ENCODE measurements at regions not wholly inside any gene's neighbourhood (a gene's known extent, or its start where the extent isn't known, plus 50 kb on each side); places are given as distances from the start of the nearest gene placed in this dataset.
"Not testable (repeated sequence)": the region's sequence is repeated elsewhere in the genome, so short reads cannot be mapped to it uniquely, and the experiment has no call there.

DNA sequence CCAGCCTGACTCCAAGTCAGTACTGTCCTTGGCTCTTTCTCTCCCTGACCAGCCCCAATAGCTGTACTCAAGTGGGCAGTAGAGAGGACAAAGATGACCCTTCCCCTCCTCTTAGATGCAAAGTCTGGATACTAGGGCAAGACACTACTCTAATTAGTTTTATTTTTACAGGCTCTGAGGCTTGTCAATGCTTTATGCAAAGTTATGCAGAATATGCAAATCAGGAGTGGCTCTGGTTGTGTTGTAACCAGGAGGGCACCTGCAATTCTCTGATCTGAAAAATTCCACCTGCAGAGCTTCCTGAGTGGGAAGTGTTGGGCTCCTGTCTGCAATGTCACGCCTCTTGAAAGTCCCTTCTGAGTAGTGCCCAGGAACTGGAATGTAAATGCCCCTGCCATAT, 201.5 kb downstream of the RGS3 start:
- DNase-seq, result no peak

DNA sequence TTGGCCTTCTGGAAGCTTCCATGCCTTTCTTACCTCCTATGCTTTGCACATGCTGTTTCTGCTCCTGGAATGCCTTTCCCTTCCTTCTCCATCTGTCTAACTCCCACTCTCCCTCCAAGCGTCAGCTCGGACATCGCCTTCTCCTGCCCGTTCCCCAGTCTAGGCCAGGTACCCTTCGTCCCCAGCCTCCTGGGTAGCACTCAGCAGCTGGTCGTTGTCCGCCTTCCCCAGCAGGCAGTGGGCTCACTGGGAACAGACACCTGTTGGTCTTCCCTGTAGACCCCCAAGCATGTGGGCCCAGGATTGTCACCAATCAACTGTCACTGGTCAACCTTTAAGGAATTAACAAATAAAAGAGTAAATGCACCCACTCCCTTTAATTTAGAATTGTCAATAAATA, 202.2 kb downstream of the RGS3 start:
- no peak for DNase-seq

DNA sequence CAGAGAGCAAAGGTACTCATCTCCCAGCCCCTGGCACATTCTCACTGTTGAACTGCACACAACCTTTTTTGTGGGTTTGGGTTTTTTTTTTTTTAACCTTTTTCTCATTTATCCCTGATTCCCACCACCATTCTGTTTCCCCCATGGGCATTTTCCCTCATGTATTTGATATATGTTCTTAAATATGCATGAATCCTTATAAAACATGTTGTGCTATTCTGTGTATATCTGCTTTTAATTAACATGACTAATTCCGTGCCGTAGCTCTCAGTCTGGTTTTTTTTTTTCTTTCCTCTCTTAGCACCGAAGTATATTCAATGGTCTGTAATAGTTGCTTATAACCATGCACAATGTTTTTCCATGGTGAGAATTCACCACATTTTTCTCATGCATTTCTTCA, 204.5 kb downstream of the RGS3 start:
- DNase-seq, result no peak

DNA sequence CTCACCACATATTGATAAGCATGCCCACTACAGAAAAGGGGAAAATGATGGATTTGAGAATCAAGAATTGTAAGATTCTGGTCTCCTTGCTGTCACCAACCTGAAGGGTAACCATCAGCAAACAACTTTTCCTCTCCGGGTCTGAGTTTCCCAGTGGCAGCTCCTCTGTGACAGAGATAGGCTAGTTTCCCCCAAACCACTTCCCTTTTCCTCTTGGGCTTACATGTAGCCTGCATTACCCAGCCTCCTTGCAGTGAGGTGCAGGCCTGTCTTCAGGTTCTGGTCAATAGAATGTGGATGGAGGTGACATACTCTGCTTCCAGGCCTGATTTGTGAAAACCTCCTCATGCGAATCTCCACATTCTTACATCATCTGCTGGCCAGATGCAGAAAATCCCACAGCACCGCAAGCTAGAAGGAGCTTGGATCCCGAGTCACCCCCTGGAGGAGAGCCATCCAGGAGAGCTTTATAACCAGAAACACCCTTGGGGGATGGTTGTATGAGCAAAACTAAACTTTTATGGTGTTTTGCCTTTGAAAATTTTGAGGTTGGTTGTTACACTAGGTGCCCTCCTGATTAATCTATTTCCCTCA, 206.1 kb downstream of the RGS3 start:
- DNase-seq, result no peak

DNA sequence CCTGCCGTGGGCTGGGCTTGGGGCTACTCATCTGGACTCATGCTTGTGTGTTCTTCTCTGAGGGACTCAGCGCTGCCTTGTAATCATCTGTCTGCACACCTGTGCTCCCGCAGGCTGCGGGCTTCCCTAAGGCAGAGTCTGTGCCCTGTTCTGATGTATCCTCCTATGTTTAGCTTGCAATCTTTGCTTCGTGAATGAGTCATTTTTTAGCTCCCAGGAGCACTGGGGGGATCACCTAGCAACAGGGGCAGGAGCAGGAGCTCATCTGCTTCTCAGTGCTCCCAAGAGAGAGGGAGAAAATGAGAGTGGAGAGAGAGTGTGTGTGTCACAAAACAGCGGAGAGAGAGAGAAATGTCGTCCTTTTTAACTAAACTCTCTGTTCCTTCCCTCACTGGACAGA, 202.4 kb upstream of the ZNF618 start:
- DNase-seq, result no peak

DNA sequence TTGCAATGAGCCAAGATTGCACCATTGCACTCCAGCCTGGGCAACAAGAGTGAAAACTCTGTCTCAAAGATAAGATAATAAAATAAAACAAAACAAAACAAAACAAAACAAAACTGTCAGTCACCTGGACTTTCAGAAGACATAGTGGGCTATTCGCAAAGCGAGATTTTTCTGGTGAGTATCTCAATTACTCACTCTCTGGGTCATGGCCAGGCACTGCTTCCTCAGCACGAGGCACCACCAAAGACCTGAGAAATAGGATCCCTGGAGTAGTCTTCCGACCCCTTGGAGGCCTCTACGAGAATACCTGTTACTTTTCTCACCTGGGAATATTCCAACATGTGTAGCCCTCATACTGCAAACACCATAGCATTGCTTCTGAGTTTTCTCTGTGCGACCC, 201.7 kb upstream of the ZNF618 start:
- no peak for DNase-seq

DNA sequence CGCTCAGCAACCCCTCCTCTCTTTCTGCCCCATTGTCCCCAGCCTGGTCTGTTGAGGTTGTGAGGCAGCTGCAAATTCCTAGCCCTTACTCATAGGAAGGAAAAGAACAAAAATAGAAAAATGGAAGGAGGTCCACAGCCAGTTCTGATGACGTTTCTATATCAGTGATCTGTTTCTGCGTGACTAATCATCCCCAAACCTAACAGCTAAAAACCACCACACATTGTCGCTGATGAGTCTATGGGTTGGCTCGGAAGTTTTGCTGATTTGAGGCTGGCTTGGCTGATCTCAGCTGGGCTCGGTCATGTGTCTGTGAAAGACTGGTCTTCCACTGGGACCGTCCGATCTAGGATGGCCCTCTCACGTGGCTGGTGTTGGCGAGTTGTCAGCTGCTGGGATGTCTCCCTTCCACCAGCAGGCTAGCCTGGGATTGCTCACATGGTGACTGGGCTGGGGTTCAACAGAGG, 200.6 kb upstream of the ZNF618 start:
- DNase-seq, result peak in 1 of 5 experiments; percentile 17

DNA sequence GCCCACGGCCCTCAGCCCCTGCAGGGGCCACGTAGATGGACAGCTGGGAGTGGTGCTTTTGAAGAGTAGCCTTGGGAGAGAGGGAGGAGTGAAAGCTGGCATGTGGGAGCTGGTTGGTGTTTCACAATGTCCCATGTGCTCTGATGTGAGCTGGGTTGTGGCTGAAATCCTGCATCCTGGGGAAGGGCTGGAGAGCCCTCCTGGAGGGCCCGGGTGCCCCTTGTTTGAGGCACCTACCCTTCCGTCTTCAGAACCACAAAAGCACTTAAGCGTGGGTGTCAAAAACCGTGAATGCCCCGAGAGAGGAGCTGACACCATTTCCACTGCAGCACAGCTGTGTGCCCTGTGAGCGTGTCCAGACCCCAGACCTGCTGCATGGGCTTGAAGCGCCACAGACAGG, 199.1 kb upstream of the ZNF618 start:
- no peak for DNase-seq

DNA sequence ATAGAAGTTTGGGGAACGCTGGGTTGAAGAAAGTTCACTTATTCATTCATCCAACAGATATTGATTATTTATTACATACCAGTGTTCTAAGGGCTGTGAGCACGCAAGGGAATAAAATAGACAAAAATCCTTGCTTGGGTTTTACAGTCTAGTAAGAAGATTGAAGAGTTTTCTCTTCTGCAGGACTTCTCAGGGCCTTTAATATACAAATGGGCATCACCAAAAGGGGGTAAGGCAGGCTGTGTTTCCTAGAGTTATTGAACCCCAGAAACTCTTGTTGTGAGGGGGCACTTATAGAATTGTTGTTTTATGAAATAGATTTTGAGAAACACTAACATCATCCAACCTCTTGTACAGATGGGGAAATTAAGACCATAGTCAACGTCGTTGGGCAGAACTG, 198.5 kb upstream of the ZNF618 start:
- no peak for DNase-seq

DNA sequence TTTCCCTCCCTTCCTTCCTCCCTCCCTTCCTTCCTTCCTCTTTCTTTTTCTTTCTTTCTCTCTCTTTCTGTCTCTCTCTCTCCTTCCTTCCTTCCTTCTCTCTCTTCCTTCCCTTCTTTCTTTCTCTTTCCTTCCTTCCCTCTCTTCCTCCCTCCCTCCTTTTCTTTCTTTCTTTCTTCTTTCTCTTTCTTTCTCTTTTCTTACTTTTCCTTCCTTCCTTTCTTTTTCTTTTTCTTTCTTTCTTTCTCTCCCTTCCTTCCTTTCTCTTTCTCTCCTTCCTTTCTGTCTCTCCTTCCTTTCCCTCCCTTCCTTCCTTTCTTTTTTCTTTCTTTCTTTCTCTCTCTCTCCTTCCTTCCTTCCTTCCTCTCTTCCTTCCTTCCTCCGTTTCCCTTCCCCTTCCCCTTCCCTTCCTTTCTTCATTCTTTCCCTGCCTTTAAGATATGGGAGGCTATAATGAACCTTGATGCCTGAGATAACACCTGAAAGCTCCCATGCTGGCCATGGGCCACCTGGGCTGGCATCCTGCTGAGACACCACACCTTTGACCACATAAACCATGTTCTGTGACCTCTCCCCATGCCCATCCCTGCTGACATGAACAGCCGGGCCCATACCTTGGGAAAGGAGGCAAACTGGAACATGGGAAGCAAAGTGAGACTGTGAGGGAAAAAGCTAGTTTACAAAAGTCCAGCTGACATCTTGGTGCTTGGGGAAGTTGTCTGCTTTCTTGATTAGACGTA, 197.8 kb upstream of the ZNF618 start:
- DNase-seq, result no peak

DNA sequence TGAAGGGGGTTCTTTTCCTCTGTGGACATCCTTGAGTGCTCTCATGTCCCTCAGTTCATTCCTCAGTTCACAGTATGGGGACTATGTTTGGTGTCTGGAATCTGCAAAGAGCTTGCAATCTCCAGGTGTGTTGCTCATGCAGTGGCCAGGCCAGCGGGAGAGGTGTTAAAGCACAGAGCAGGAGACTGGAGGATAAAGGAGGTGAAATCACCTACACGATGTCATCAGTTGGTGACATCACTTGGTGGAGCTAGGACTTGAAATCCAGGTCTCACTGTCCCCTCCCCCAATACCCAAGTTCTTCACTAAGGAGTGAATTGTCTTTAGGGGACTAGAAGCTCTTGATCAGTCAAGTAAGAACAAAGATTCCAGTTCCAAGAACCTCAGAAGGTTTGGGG, 197.3 kb upstream of the ZNF618 start:
- no peak for DNase-seq

DNA sequence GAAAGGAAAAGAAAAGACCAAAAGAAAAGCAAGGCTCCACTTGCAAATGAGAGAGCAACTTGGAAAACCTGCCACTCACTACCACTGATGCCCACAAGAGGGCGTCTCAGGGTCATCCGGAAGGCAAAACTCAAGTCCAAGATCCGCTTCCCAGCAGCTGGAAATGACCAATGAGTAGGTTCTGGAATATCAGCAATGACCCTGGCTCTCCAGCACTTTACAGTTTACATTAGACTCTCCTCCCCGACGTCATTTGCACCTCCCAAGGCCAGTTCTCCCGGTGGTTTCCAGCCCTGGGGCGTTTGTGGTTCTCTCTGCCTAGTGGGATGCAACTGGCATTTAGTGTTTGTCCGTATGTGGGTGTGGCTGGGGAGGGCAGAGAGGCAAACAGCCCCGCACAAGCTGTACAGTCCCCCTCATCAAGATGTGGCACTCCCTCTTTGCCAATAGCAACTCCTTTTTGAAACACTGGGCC, 193.8 kb upstream of the ZNF618 start:
- DNase-seq, result peak in 3 of 5 experiments; percentile 16 to 24 (median 23)

DNA sequence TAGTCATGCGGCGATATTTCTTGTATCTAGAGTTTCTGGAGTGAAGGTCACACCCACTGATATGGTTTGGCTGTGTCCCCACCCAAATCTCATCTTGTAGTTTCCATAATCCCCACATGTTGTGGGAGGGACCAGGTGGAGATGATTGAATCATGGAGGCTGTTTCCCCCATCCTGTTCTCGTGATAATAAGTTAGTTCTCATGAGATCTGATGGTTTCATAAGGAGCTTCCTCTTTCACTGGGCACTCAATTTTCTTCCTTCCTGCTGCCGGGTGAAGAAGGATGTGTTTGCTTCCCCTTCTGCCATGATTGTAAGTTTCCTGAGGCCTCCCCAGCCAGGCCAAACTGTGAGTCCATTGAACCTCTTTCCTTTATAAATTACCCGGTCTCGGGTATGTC, 190.5 kb upstream of the ZNF618 start:
- DNase-seq, result not testable (repeated sequence)

DNA sequence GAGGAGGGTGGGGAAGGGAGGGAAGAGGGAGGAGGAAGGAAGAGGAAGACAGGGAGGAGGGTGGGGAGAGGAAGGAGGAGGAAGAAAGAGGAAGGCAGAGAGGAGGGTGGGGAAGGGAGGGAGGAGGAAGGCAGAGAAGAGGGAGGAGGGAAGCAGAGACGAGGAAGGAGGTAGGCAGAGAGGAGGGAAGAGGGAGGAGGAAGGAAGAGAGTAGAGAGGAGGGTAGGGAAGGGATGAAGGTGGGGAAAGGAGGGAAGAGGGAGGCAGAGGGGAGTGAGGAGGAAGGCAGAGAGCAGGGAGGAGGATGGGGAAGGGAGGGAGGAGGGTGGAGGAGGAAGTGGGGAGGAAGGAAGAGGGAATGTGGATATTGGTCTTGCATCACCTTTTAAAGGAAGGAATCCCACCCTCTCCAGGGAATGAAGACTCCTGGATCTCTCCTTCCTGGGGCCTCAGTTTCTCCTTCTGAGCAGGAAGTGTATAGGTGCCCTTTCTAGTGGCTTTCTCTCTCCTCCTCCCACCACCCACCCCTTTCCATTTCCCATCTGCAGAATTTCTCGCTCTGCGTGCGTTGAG, 188.9 kb upstream of the ZNF618 start:
- no peak for DNase-seq

DNA sequence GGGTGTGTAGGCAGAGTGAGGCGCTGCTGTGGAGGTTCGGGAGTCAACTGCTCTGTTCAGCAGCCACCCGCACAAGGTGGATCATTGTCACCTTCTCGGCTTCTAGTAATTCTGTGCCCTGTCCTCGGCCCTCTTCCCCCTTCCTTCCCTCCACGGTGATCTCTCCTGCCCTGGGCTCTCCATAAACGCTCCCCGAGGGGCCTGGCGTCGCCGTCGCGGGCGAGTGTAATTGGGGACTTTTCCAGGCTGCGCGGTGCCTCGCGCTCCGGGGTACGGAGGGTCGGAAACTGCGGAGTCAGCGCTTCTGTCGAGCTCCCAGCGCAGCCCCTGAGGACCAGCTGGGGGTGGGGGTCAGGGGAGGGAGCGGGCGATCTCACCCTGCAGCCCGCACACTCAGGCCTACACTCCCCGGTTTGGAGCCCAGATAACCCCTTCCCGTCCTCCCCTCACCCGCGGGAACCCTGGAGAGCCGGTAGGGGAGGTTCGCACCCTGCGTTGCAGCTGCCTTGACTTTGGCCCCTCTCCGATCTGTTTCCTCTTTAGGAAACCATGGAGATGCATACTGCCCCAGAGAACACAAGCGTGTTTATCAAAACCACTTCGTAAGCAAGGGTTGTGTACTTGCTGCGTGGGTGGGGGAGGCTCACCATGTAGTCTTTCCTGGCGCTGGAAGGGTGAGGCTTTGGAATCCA, 188.3 kb upstream of the ZNF618 start:
- DNase-seq, result no peak

DNA sequence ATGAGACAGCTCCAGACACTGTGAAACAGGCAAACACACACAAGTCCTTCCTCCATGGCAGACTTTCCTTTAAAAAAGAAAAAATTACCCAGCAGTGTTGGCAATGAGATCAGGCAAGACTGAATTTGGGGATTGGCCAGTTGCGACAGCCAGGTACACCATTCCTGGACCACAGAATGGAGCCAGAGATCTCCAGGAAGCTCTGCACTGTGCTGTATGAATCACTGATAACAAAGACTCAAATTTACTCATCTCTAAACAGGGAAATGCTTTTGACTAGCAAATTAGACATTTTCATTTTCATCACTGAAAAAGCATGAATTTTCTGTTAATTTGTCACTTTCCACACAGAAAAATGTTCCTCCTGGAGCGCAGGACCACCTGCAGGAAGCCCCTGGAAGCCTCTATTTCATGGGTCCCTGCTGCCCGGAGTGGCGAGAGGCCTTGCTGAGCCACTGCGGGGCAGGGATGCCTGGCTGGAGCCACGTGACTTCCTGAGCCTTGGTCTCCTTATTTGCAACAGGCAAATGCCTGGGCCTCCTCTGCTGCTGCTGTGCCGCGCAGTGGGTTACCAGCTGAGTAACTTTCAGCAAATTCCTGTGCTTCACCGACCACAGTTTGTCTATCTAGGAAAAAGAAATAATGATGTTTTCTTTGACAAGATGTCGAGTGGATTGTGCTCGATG, 185.9 kb upstream of the ZNF618 start:
- DNase-seq, result no peak

DNA sequence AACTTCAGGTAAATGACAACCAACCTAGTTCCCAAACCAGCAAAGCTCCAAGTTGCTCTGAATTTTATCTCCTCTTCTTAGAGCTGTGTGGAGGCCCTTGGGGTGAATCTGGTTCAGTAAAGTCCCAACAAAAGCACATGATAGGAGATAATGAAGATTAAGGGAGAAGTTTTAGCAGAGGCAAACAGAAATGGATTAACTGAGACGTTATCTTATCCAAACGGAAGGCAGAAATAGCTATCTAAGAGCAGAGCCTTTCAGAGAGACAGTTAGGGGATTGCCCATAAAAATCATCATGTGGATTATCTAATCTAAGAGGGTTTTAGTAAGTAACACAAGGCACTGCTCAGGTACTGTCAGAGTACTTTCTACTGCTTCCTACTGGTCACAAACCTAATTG, 183.9 kb upstream of the ZNF618 start:
- no peak for DNase-seq

DNA sequence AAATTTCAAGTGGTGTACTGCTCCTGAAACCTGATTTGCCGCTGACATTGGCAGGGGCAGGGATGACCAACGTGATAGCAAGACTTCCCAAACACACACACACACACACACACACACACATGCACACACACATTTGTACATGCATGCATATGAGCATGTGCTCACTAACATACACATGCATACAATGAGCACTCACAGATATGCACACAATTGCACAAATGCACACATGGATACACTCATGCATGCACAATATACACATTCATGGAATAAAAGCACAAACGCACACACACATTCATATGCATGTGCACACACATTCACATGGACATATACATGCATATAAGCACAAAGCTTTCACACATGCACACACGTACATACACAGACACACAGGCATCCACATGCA, 181.2 kb upstream of the ZNF618 start:
- DNase-seq, result no peak

DNA sequence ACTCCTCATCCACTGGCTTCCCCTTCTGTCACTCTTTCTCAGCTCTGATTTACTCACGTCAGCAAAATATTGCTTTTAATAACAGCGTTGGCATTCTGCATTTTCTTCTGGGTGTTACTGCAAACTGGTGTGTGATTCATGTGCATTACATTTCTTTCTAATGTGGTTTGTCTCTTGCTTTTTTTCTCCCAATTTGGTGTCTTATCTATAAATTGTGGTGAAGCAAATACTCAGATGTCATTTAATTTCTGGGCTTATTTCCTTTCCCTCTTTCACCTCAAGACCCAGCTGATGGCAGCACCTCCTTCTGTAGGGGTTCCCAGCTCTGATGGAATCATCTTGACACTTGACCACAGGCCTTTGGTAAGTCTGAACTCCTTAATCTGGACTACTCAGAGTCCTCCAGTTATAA, 180.7 kb upstream of the ZNF618 start:
- DNase-seq, result peak in 2 of 5 experiments; percentile 45 to 54

DNA sequence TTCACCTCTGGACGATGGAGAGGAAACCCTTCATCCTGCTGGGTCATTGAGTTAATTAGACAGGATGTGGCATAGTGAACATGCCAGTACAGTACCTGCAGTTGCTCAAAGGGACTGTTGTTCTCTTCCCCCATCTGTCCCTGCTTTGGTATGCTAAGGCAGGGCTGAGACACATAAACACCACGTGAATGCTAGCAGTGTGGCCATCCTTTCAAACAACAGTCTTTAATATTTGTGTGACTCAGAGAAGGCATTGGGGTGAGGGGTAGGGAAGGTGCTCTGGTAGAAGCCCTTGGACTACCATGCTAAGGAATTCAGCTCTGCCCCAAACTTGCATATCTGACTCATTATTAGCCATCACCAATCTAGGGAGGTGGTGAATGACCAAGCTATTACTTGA, 180.2 kb upstream of the ZNF618 start:
- peak in 1 of 5 experiments; percentile 55 for DNase-seq

DNA sequence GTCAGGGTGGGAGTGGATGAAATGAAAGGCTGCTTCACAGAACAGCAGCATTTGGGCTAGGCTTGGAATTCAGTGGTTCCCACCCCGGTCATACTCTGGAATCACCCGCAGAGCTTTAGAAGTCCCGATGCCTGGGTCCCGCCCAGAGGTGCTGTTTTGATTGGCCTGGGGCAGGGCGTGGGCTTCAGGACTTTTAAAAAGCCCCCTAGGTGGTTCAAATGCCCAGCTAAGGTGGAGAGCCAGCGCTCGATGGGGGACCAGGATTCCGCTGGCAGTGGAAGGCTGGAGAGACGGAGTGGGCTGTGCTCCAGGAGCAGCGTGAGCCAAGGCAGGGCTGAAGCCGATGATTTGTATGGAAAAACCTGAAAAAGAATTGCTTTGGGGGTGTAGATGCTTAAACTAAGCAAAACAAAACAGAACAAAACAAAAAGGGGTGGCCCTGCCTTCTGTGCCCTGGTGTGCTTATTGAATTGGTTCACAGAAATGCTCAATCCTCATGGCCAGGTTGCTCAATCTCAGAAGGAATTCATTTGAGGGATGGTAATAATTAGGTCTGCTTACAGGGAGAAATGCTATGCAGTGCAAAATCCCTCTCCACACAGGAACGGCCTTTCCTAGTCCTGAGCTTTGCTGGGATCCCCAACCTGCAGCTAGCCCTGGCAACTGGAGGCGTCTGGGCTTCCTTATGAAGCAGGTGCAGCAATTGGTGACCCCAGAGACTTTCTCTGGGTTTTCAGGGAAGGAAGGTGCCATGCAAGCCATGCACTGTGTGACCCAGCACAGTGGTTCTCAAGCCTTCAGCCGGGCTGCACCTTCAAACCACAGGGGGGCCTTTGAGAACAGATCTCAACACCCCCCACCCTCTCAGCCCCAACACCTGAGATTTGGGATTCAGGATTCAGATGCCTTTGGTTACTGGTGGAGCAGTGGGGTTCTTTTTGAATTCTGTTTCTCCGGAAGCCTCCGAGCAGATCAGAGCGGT, 174.0 kb upstream of the ZNF618 start:
- no peak for DNase-seq
